H1 (cell line): ENCODE measurements at regions not wholly inside any gene's neighbourhood (a gene's known extent, or its start where the extent isn't known, plus 50 kb on each side); places are given as distances from the start of the nearest gene placed in this dataset.

Source experiments
- ASH2L ChIP-seq: fragments of 200-600, 300-600 bp; sonication (generic); IDR thresholded peaks from one replicate; pipeline ENCODE4 v1.7.1; 2017; ENCODE audit warnings: low read length
- POU5F1 ChIP-seq: IDR thresholded peaks from 2 replicates; pipeline ENCODE4 v1.6.1; 2011; ENCODE audit warnings: low read depth, mild to moderate bottlenecking, low read length, moderate library complexity

GRCh38 chr11:128204898-128205297 lies 382.5 kb downstream of the ETS1 start (continued):
- TF ChIP-seq POU5F1 (no peak), ASH2L (no peak)
